ENCODE measurements at regions not wholly inside any gene's neighbourhood (a gene's known extent, or its start where the extent isn't known, plus 50 kb on each side); places are given as distances from the start of the nearest gene placed in this dataset.

GRCh38 chr2:79272616-79273015 lies 113.1 kb upstream of the REG3A start:
- no peak for TF ChIP-seq MAX (IDR thresholded peaks at IDR 0.05)
- no peak for TF ChIP-seq EGR1 (IDR thresholded peaks at IDR 0.05; ENCODE audit: low read depth)
- TF ChIP-seq POLR2A (IDR thresholded peaks at IDR 0.05; ENCODE audit: borderline replicate concordance, extremely low read depth, insufficient read depth, insufficient read length), result no peak
- no peak for TF ChIP-seq JUND (IDR thresholded peaks at IDR 0.05)
- TF ChIP-seq REST (IDR thresholded peaks at IDR 0.05; ENCODE audit: low read depth), result no peak
- TF ChIP-seq EZH2 (IDR thresholded peaks at IDR 0.05), result no peak
- no peak for TF ChIP-seq SRF (IDR thresholded peaks at IDR 0.05; ENCODE audit: low read depth)
- TF ChIP-seq YY1 (IDR thresholded peaks at IDR 0.05; ENCODE audit: extremely low read depth, insufficient replicate concordance, low read depth, low read length), result no peak
- TF ChIP-seq ZBTB33 (IDR thresholded peaks at IDR 0.05; ENCODE audit: extremely low read depth, insufficient replicate concordance, low read length), result no peak
- TF ChIP-seq EZH2phosphoT487 (IDR thresholded peaks at IDR 0.05; ENCODE audit: borderline replicate concordance), result no peak
- no peak for TF ChIP-seq ELF1 (IDR thresholded peaks at IDR 0.05; ENCODE audit: borderline replicate concordance, low read depth)
- TF ChIP-seq FOSL1 (IDR thresholded peaks at IDR 0.05; ENCODE audit: low read depth), result no peak
- TF ChIP-seq ZFX (IDR thresholded peaks at IDR 0.05), result no peak
- no peak for TF ChIP-seq TCF7L2 (IDR thresholded peaks at IDR 0.05; ENCODE audit: borderline replicate concordance, extremely low read depth, insufficient read depth, insufficient read length)
- TF ChIP-seq SIN3A (IDR thresholded peaks at IDR 0.05; ENCODE audit: low read depth), result no peak
- no peak for TF ChIP-seq RAD21 (IDR thresholded peaks at IDR 0.05; ENCODE audit: low read depth)
- no TSS peak for BruUV-seq (replicated peaks)

More at GRCh38 chr2:79272616-79273015, 113.1 kb upstream of the REG3A start:
- no peak overlapping the region for H2AFZ ChIP-seq (ENCODE audit: low read depth, low read length, poor library complexity, severe bottlenecking)
- no peaks in the 10 kb centered on the region for H3K9me2 ChIP-seq (ENCODE audit: insufficient read depth)
- H3K27me3 ChIP-seq (ENCODE audit: insufficient read depth, low read length), result no peaks in the 10 kb centered on the region
- POLR2A ChIA-PET, result no interaction called here
- H3K4me1 ChIP-seq (ENCODE audit: control insufficient read depth in 1 of 2, insufficient read depth in 2 of 2, low read length in 2 of 2), result no peaks in the 10 kb centered on the region
- CTCF ChIA-PET, result no interaction called here
- no peak for DNase-seq (ENCODE audit: low read depth, low spot score)
- ATAC-seq, result no peak
- intact Hi-C loops (cut with micrococcal nuclease), result no loop called here
- no peaks in the 10 kb centered on the region for H3K36me3 ChIP-seq (ENCODE audit: control insufficient read depth in 1 of 2, insufficient read depth in 2 of 2, low read length in 2 of 2)
- H3K4me3 ChIP-seq (replicated peaks in 1 of 2; ENCODE audit: low read depth in 1 of 2, low read length in 2 of 2), result no peak overlapping the region
- no peak overlapping the region for H3K27ac ChIP-seq (ENCODE audit: low read depth, low read length)
- no peak overlapping the region for H3K9ac ChIP-seq (ENCODE audit: low read length)
- no peaks in the 10 kb centered on the region for H3K79me2 ChIP-seq (ENCODE audit: insufficient read depth, low read length)
- no peak overlapping the region for H3K4me2 ChIP-seq (ENCODE audit: low read length)
- RAD21 ChIA-PET (ENCODE audit: low non-redundant PET in 1 of 2, low total read pairs in 2 of 2, uncharacterized antibody in 2 of 2, unreplicated experiment in 2 of 2), result no interaction called here
- H4K20me1 ChIP-seq (ENCODE audit: insufficient read depth), result no peaks in the 10 kb centered on the region
- H3K9me3 ChIP-seq (ENCODE audit: control insufficient read depth in 1 of 2, insufficient read depth in 1 of 2, low read depth in 1 of 2, low read length in 2 of 2), result peaks cover 10 to 18% of the 10 kb centered on the region in 2 experiments; a peak in 3 of 4 replicates

Measured in HCT116 (cell line).